OCI-LY7 (cell line): ENCODE measurements at regions not wholly inside any gene's neighbourhood (a gene's known extent, or its start where the extent isn't known, plus 50 kb on each side); places are given as distances from the start of the nearest gene placed in this dataset.

Experiments
- BruUV-seq: library from RNA; stranded (reverse); fragments of 400-500 nt; replicated peaks from 2 replicates; lab custom pipeline; 2021; lab: Mats Ljungman, UMichigan
- CTCF ChIA-PET: fragments of 300-600 bp; sonication (Branson Sonifier 250); formaldehyde crosslinking; loops from one replicate; lab custom pipeline; 2022; ENCODE audit warnings: antibody characterized with exemption; ENCODE audit not compliant: unreplicated experiment; lab: Charles Lee
- POLR2A ChIA-PET: fragments of 300-600 bp; sonication (Branson Sonifier 250); formaldehyde crosslinking; loops from one replicate; lab custom pipeline; 2022; ENCODE audit warnings: antibody characterized with exemption; lab: Charles Lee
- DNase-seq: peaks from one replicate; pipeline ENCODE4 v3.0.0-alpha.2; 2015; ENCODE audit warnings: low spot score
- H2AFZ ChIP-seq: fragments of 200-600 bp; sonication (generic), shearing (Covaris generic); 2 replicates; pipeline ENCODE4 v1.6.1; 2014; ENCODE audit warnings: mild to moderate bottlenecking, antibody characterized with exemption, low read length, moderate library complexity
- H3K27ac ChIP-seq: fragments of 200-600 bp; sonication (generic); 2 replicates; pipeline ENCODE4 v1.5.1; 2014; ENCODE audit warnings: mixed run types, low read depth, mild to moderate bottlenecking, moderate library complexity, low read length, inconsistent platforms; ENCODE audit not compliant: poor library complexity, severe bottlenecking
- H3K36me3 ChIP-seq: fragments of 200-600 bp; sonication (generic); 2 replicates; pipeline ENCODE4 v1.6.1; 2014; ENCODE audit warnings: mild to moderate bottlenecking, antibody characterized with exemption, low read length, moderate library complexity, mixed read lengths; ENCODE audit not compliant: insufficient read depth
- H3K4me1 ChIP-seq: fragments of 200-600 bp; sonication (generic); 2 replicates; pipeline ENCODE4 v1.5.1; 2014; ENCODE audit warnings: mild to moderate bottlenecking, low read length; ENCODE audit not compliant: insufficient read depth, poor library complexity, severe bottlenecking
- H3K4me2 ChIP-seq: fragments of 200-600 bp; sonication (generic); 2 replicates; pipeline ENCODE4 v1.6.1; 2014; ENCODE audit warnings: mild to moderate bottlenecking, low read length
- H3K4me3 ChIP-seq: fragments of 200-600 bp; sonication (generic); 2 replicates; pipeline ENCODE4 v1.5.1; 2014; ENCODE audit warnings: mild to moderate bottlenecking, low read depth, low read length; ENCODE audit not compliant: poor library complexity, severe bottlenecking
- H3K79me2 ChIP-seq: fragments of 200-600 bp; sonication (generic); 2 replicates; pipeline ENCODE4 v1.6.1; 2016; ENCODE audit warnings: low read depth, mild to moderate bottlenecking, low read length, moderate library complexity, mixed read lengths; ENCODE audit not compliant: insufficient read depth
- H3K9me2 ChIP-seq: fragments of 200-600 bp; sonication (generic); 2 replicates; pipeline ENCODE4 v1.6.1; 2016; ENCODE audit warnings: mild to moderate bottlenecking, low read length, mixed read lengths; ENCODE audit not compliant: insufficient read depth
- H3K9me3 ChIP-seq: fragments of 200-600 bp; sonication (generic); 2 replicates; pipeline ENCODE4 v1.6.1; 2014; ENCODE audit warnings: mild to moderate bottlenecking, mixed run types, low read length, mixed read lengths
- H4K20me1 ChIP-seq: fragments of 200-600 bp; sonication (generic); 2 replicates; pipeline ENCODE4 v1.6.1; 2014; ENCODE audit warnings: mild to moderate bottlenecking, antibody characterized with exemption, low read length, moderate library complexity, mixed read lengths; ENCODE audit not compliant: insufficient read depth
- CTCF ChIP-seq: fragments of 200-600 bp; sonication (generic); conservative IDR thresholded peaks from 2 replicates; pipeline ENCODE4 v1.5.1; 2014; ENCODE audit warnings: mild to moderate bottlenecking, antibody characterized with exemption, low read length, moderate library complexity, mixed read lengths
- EZH2phosphoT487 ChIP-seq: fragments of 200-600 bp; sonication (generic); IDR thresholded peaks from 2 replicates; pipeline ENCODE4 v1.6.1; 2018; ENCODE audit warnings: low read depth, borderline replicate concordance, mild to moderate bottlenecking, mixed run types, antibody characterized with exemption, low read length, moderate library complexity, mixed read lengths
- intact Hi-C: fragments of 100-400 bp; cut with micrococcal nuclease; formaldehyde crosslinking; loops from one replicate; pipeline ENCODE4 v1.10.0; 2022; ENCODE audit not compliant: unreplicated experiment

- H4K20me1 ChIP-seq = no peaks in the 10 kb centered on the region
- no peaks in the 10 kb centered on the region for H3K36me3 ChIP-seq
- no peaks in the 10 kb centered on the region for H3K9me3 ChIP-seq
- H3K4me3 ChIP-seq = no peak overlapping the region
- intact Hi-C loops = no loop called here
- no peaks in the 10 kb centered on the region for H3K9me2 ChIP-seq
- CTCF ChIA-PET = no interaction called here
- no peaks in the 10 kb centered on the region for H3K79me2 ChIP-seq
- BruUV-seq = no TSS peak
- H3K4me2 ChIP-seq = no peak overlapping the region
- H3K4me1 ChIP-seq = no peaks in the 10 kb centered on the region
- H3K27ac ChIP-seq = no peak overlapping the region
- POLR2A ChIA-PET = no interaction called here
- H2AFZ ChIP-seq = no peak overlapping the region
- no peak for DNase-seq
- TF ChIP-seq EZH2phosphoT487 (no peak), CTCF (no peak)
These were observed 149.4 kb downstream of the ZNF248 start for GRCh38 chr10:37707829-37708578.

- Histone ChIP-seq H3K27ac (no peak overlapping the region), H3K4me2 (no peak overlapping the region), H4K20me1 (no peaks in the 10 kb centered on the region), H3K79me2 (no peaks in the 10 kb centered on the region), H2AFZ (no peak overlapping the region), H3K4me3 (no peak overlapping the region), H3K36me3 (no peaks in the 10 kb centered on the region), H3K9me2 (no peaks in the 10 kb centered on the region), H3K4me1 (no peaks in the 10 kb centered on the region), H3K9me3 (no peaks in the 10 kb centered on the region)
- intact Hi-C loops = no loop called here
- no peak for DNase-seq
- POLR2A ChIA-PET = no interaction called here
- CTCF ChIA-PET = no interaction called here
- BruUV-seq = no TSS peak
- TF ChIP-seq CTCF (no peak), EZH2phosphoT487 (no peak)
These were observed 152.8 kb downstream of the ZNF248 start for GRCh38 chr10:37704566-37704965.

- Histone ChIP-seq H3K27ac (no peak overlapping the region), H3K4me3 (no peak overlapping the region), H3K4me2 (no peak overlapping the region), H3K4me1 (no peaks in the 10 kb centered on the region), H3K36me3 (no peaks in the 10 kb centered on the region), H4K20me1 (no peaks in the 10 kb centered on the region), H2AFZ (no peak overlapping the region), H3K9me3 (no peaks in the 10 kb centered on the region), H3K9me2 (no peaks in the 10 kb centered on the region), H3K79me2 (no peaks in the 10 kb centered on the region)
- POLR2A ChIA-PET = no interaction called here
- CTCF ChIA-PET = no interaction called here
- no peak for TF ChIP-seq EZH2phosphoT487
- TF ChIP-seq CTCF = no peak
- intact Hi-C loops = no loop called here
- BruUV-seq = no TSS peak
- no peak for DNase-seq
These were observed 153.5 kb downstream of the ZNF248 start for GRCh38 chr10:37703833-37704382.
